GM21515 (cell line): ENCODE measurements at regions not wholly inside any gene's neighbourhood (a gene's known extent, or its start where the extent isn't known, plus 50 kb on each side); places are given as distances from the start of the nearest gene placed in this dataset.

Experiments used
- ATAC-seq: cut with Tn5 transposase; IDR thresholded peaks from one replicate; pipeline ENCODE4 v1.9.1; 2021; ENCODE audit not compliant: unreplicated experiment

DNA sequence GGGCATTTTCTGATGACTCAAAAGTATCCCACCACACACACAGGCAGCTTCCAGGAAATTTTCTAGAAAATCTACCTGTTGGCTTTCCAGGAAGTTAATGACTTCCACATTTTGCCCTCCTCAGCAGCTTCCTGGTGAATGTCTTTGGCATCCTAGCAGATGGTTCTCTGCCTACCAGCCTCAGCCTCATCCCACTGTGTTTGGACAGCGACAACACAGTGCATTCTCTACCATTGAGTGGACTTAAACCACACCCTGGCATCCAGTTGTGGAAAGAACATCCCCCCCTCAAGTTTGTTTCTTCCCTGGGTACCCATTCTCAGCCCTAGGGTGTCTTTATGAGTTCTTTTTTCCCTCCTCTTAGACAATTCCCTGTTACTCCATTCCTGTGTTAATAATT, 50.8 kb upstream of the GADL1 start:
- ATAC-seq = no peak

DNA sequence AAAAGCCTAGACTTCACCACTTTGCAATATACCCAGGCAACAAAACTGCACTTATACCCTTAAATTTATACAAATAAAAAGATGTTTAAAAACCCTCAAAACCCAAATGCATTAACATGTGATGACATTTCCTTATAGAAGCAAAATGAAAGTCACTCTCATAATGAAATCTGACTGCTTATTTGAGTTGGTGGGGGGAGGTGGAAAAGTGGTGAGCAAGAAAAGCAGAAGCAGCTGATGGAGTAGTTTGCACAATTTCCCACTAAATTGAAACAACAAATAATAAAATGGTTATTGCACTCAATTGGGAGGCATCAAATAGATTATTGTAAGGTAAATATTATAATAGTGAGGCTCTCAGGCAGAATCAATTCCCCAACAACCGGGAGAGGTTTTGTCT, 54.0 kb upstream of the GADL1 start:
- ATAC-seq = no peak

DNA sequence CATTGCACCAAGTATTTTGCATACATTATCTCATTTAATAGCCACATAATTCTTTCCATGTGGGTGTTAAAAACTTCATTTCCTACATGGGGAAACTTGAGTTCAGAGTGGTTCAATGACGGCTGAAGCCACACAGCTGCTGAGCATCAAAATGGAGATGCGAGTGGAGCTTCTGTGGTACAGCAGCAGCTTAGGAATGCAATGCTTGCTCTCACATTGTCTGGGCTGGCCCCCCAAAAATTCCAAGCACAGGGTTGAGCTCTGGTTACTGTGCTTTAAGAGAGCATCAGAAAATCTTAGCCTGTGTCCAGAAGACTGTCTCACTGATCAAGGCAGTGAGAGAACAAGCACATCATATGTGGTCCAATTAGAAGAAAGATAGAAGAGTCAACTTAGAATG, 57.4 kb upstream of the GADL1 start:
- no peak for ATAC-seq

DNA sequence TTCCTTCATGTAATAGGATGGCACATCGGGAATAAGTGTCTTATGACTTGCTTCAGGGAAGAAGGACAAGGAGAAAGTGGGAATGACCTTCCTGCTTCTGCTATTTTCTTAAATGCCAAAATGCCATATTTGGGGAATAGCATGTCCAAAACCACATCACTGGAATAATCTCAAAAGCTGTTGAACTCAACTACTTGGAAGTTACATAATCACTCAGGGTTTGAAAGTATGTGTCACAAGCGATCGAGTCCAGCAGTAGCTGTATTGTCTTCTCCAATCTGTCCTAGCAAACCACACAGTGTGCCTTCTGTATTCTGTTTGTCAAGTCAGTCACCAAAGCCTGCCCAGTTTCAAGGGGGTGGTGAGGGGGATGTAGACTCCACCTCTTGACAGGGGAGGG, 58.3 kb upstream of the GADL1 start:
- ATAC-seq = no peak

DNA sequence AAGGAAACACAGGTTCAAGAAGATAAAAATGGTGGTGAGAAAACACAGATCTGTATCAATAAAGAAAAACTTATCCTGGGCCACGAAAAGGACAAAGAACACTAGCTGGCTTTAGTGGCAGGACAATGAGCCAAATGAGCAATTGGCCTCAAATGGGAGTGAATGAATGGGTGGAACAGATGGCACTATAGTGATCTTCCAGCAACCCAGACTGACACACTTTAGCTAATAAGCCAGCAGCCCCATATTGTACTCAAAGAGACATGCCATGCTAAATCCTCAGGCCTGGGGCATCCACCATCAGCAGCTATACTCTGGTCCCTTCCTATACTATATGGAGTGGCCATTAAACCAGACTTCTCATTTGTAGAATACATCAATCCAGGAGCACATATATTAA, 60.0 kb upstream of the GADL1 start:
- ATAC-seq = no peak

DNA sequence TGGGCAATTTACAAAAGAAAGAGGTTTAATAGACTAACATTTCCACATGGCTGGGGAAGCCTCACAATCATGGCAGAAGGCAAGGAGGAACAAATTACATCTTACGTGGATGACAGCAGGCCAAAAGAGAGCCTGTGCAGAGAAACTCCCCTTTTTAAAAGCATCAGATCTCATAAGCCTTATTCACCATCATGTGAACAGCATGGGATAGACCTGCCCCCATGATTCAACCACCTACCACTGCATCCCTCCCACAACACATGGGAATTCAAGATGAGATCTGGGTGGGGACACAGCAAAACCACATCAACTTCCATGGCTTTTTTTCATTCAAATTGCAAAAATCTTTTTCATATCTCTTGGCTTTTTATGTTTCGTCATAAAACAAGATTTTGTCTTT, 67.6 kb upstream of the GADL1 start:
- ATAC-seq = no peak

DNA sequence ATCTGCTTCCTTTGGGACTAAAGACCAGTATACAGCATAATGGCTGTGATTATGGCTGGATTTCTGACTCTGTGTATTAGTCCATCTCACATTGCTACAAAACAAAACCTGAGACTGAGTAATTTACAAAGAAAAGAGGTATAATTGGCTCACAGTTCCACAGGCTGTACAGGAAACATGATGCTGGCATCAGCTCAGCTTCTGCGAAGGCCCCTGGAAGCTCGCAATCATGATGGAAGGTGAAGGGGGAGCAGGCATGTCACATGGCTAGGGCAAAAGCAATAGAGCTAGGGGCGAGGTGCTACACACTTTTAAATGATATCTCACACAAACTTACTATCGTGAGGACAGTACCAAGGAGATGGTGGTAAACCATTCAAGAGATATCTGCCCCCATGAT, 68.0 kb upstream of the GADL1 start:
- no peak for ATAC-seq

DNA sequence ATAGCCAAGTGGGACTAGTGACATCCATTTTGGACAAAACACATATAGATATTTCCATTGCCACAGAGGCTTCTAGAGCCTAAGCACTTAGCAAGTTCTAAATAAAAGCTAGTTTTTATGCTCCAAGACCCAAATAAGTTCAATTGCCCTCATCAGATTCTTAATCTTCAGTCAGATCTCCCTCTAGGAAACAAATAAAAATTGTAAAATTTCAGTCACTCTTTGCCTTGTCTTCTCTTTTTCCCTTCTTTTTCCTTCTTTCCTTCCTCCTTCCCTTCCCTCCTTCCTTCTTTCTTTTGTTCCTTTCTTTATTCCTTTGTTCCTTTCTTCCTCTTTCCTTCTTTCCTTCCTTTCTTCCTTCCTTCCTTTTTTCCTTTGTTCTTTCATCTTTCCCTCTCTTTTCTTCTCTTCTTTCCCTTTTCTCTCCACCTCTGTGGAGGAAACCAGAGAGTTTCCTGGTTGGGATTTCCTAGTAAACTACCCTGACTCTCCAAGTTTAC, 68.8 kb upstream of the GADL1 start:
- ATAC-seq = no peak

DNA sequence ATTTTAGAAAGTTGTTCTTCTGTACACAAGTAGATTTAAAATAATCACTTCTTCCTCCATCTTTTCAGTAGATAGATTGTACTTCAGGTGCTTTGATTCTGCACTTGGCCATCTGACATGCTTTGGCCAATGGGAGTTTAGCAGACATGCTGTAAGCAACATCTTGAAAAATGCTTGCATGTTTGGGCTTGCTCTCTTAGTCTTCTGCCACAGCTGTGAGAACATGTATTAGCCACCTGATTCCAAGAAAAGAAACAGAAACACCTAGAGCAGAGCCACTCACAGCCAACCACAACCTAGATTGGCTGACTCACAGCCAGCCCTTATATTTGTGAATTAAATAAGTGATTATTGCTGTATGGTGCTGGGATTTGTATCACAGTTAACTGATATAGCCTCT, 70.2 kb upstream of the GADL1 start:
- peak; percentile 96 for ATAC-seq

DNA sequence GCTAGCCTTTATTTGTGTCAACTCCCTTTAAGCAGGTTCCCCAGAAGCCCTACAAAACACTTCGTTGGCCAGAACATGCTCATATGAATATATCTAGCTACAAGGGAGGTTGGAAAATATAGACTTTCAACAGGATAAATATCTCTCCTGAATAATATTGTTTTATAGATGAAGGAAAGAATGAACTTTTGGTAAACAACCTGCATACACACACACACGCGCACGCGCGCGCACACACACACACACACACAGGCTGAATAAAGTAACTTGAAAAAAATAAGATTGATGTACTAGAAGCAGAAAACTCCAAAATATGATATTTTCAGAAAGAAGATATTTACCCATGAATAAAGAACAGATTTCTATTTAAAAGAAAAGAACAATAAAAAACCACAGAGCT, 72.4 kb upstream of the GADL1 start:
- no peak for ATAC-seq

DNA sequence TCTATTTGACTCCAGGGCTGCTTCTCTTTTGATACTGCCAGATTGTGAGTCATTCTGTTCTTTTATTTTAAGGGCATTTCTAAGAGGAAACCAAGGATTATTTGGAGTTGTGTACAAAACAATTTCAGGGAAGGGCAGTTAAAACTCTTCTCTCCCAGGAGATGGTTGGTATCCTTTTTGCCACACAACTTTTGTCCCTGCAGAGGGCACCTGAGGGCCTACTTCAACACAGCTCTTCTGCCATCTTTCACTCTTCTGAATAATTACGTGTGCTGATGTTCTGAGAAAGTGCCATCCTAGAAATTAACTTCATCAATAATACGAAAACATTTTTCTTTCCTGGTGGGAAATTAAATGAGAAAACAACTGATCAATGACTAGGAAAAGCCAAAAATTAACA, 75.7 kb upstream of the GADL1 start:
- ATAC-seq = no peak

DNA sequence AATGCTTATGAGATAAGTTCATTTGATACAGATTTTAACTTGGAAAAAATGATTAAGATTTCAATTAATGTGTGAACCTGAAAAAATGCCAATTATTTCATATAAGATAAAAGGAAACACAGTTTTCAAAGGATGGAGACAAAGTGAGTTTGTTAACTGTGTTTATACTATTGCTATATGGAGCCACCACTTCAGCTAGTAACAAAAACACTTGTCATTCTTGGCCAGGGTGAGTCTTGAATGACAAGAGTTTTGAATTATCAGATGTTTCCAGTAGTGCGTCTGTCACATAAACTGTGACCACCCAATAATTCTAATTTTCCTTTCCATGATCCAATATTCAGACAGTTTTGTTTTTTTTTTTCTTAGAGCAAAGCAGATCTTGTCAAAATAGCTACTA, 78.0 kb upstream of the GADL1 start:
- no peak for ATAC-seq

DNA sequence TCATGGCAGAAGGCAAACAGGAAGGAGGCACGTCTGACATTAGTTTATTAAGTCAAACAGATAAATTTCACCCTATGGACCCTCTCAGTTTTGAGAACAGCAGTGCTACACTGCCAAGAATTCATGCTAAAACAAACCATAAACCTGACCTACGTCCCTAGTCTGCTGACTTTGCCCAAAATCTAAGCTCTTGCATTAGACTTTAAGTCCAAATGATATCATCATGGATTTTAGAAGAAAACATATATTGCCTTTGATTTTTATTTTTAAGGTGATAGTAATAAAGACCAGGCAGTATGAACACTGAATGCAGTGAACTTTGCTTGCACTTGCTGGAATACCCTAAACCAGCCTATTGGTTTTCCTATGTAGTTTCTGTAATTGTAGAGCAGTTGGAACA, 79.6 kb upstream of the GADL1 start:
- no peak for ATAC-seq

DNA sequence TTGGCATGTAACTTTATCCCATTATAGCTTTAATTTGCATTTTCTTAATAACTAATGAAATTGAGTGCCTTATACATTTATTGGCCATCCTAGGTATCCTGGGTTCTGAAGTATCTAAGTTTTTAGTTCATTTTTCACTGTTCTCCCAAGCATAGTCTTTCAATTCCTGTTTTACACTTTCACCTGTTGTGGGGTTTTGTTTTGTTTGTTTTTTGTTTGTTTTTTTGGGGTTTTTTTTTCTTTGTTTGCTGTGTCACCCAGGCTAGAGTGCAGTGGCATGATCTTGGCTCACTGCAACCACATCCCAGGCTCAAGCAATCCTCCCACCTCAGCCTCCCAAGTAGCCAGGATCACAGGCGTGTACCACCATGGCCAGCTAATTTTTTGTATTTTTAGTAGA, 83.1 kb upstream of the GADL1 start:
- ATAC-seq = no peak

DNA sequence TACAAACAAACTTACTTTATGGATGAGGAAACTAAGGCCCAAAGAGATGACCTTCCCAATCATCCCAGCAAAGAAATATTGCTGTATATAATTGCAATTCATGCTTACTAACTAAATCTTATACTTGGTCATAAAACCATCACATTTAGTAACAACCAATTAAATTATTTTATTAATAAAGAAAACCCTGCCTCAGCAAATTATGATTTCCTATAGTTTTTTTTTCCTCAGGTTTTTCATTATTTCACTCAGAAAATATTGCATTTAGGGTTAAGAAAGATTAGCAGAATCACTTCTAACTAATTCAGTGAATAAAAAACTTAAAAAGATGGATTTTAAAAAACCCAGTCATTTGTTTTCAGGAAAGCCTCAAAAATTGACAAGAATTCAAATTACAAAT, 86.5 kb upstream of the GADL1 start:
- no peak for ATAC-seq

DNA sequence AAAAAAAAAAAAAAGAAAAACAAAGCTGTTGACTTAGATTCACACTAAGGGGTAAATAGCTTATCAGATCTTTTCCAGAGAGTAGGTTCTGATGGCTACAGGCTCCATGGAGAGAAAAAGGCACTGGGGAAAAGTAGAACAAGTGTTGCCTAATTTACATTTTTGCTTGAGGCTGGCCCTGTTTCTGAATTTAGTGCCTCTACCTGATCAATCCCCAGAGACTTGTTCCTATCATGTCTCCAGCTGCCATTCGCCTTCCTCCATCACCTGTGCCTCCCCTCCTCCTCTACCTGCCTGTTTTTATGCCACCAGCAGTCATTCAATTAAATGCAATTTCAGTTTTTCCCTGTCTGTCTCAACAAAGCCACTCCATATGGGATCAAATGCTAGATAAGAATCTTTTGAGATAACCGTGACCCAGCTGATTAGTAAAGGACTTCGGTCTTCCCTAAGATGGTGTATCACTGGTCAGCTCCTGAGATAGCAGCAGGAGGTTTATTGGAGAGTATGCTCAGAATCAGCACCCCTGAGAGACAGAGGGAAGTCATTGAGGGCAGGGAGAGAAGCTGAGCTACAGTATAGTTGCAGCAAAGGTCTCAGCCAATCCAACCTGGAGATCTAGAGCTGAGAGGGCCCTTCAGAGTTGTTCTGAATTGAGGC, 88.1 kb upstream of the GADL1 start:
- ATAC-seq = no peak

DNA sequence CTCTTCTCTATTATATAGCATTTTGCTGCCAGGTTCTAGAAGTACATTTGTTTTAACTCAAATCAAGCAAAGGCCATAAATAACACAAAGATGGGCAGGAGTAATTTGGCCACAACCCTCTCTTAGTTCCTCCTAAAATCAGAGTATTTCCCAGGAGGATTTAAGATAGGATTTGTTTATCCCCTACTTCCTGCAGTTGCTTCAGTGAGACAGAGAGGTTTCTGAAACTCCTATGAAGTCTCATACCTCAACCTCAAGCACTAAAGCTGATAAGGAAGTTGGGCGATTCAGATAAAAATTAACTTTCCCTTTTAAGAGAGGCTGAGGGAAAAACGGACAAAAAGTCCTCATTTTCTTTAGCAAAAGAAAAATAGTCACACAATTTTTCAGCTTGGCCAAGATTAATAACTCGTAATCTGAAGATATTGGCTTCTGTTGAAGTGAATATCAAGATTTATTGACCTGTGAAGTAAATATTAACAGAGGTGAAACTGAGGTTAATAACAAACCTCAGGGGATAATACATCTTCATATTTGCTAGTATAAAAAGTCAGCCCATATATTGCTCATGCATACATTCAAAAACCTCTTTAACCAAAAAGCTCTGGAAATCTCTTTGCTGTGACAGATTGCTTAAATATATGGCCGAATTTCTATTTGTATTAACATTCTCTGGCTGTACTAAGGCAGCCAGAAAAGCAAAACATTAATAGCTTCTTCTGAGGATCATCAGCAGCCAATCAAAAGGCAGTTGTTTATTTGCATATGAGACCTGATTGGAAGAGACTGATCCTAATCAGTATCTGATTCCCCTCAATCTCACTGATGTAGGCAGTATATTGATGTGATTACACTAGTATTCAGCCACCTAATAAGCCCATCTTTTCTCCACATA, 90.6 kb upstream of the GADL1 start:
- ATAC-seq = no peak

DNA sequence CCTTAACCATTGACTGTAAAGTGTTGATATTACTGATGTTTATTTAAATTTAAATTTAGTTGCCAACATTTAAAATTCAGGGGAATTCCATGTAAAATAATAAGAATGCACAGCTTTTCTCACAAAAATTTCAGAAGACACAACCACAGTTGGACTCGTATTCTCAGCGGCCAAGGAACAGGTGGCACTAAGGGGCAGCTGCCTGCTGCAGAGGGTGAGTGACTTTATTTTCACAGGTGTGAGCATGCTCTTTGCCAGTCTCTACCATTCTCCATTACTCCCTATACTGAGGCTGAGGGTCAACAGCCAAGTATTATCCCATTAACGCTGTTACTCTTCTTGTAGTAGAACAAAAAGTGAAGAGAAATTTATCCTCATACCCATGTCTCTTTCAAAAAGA, 92.1 kb upstream of the GADL1 start:
- ATAC-seq = no peak

DNA sequence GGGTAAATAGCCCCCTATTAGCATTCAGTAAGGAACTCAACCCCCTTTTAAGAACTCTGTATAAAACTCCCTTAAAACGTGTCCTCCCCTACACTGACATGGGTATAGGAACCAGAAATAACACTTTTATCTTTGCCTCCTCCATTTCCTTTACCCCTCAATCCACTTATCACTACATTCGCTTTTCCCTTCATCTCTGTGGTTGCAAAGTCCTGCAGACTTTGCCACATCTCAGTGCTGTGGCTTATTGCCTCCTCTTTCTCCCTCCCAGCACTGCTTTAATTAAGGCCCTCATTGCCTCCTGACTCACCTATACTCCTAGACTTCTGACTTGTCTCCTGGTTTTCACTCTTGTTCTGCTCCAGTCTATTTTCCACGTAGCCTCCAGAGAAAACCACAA, 94.3 kb upstream of the GADL1 start:
- no peak for ATAC-seq

DNA sequence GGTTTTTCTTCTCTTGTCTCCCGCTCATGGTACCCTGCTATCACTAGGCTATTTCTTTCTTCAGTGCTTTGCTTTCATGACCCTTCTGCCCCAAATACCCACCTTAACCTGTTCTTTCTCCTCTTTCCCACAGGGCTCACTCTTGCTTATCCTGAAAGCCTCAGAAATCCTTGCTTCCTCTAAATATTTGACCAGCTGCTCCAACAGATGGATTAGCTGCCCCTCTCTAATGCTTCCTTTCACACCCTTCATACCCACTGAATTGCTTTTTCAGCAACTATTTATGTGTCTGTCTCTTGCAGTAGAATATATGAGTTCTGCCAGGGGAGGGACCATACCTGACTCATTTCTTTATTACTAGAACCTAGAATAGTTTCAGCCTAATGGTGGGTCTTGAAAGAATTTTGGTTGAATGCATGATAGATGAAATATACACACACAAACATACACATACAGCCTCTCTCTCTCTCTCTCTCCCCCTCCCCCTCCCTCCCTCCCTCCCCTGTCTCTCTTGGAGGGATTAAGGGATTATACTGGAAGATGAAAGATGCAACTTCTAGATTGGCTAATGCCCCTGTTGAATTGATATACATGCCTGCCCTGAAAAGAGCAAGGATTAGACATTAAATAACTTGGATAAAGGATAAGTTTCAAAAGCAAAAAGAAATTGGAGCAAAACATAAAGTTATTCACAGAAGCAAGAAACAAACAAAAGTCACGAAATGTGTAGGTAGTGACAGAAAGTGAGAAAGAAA, 95.0 kb upstream of the GADL1 start:
- no peak for ATAC-seq

DNA sequence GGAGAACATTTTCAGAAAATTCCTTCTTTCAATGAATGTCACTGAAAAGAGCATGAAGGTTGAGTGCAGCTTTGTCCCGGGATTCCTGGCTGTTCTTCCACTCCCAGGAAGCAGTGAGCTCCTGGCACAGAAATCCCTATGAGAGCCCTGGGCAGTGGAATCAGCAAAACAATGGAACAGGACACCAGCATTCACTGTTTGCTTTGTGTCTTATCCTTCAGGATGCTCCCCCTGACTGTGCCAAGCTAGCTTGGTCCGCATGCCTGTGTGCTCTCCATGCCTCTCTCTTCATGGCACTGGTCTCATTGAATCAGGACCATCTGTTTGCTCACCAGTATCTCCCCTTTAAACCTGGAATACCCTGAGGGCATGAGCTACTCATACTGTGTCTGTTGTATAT, 102.0 kb upstream of the GADL1 start:
- no peak for ATAC-seq

DNA sequence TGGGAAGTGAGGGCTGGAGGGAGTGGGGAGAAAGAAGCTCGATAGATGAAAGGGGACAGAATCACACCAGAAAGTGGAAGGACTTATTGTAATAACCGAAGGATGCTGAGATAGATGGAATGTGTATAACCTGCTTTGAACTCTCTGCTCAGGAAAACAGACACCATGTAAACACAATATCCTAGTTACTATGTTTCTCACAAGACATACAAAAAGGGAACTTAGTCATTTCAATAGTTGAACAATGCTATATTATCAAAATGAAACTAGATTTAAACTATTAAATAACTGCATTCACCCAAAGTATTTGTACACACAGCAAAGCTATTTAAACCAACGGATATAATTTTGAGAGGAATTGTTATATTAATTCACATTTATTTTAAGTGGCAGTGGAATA, 108.3 kb upstream of the GADL1 start:
- peak; percentile 53 for ATAC-seq
